ENCODE measurements at regions not wholly inside any gene's neighbourhood (a gene's known extent, or its start where the extent isn't known, plus 50 kb on each side); places are given as distances from the start of the nearest gene placed in this dataset.

DNA sequence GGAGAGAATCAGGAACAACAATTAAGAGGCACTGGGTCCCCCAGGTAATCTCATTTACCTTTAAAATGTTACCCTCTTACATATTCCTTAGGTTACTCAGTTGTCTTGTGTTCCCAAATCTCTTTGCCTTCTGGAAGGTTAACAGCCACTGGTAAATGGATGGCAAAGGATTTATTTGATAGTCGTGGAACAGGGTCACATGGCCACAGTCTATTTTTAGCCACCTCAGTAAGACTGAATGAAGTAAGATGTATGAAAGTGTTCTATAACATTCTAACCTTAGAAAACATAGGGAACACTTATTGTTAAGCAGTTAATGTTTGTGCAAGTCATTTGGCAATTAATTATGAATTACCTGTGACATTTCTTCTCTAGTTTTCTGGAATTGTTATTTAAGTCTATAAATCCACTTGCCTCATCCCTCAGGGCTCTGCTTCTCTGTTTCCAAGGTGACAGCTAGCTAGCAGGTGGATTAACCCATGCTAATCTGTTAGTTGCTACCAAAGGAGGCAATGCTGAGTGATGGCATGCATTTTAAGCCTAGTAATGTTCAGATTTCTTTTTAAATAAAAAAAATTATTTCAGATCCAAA lies 211.0 kb downstream of the PIK3C3 start:
- Histone ChIP-seq H3K27me3 (ENCODE audit: control insufficient read depth in 2 of 2, insufficient read depth in 2 of 2, low read length in 2 of 2) (no peaks in the 10 kb centered on the region), H2AFZ (ENCODE audit: low read depth, low read length) (no peak overlapping the region), H3K4me1 (ENCODE audit: control insufficient read depth, extremely low read depth, insufficient read depth, low read length) (no peaks in the 10 kb centered on the region), H3K4me2 (ENCODE audit: insufficient read depth, low read length) (no peak overlapping the region), H4K20me1 (replicated peaks; ENCODE audit: control insufficient read depth, extremely low read depth, insufficient read depth, low read length) (no peaks in the 10 kb centered on the region), H3K9me3 (replicated peaks; ENCODE audit: control insufficient read depth, insufficient read depth, low read length) (no peaks in the 10 kb centered on the region), H3K27ac (ENCODE audit: insufficient read depth, low read depth, low read length) (no peak overlapping the region), H3K9me1 (replicated peaks; ENCODE audit: control insufficient read depth, extremely low read depth, insufficient read depth, low read length) (no peaks in the 10 kb centered on the region), H3K9ac (replicated peaks; ENCODE audit: extremely low read depth, insufficient read depth, low read length) (no peak overlapping the region), H3K79me2 (ENCODE audit: control insufficient read depth, insufficient read depth, low read length) (no peaks in the 10 kb centered on the region), H3K36me3 (ENCODE audit: control insufficient read depth in 2 of 2, extremely low read depth in 1 of 2, insufficient read depth in 2 of 2, low read length in 2 of 2) (no peaks in the 10 kb centered on the region), H3K4me3 (replicated peaks in 1 of 3; ENCODE audit: insufficient read depth in 1 of 3, low read depth in 1 of 3, low read length in 3 of 3) (no peak overlapping the region)
- TF ChIP-seq POLR2A (IDR thresholded peaks at IDR 0.05; ENCODE audit: low read depth, low read length) = no peak
- TF ChIP-seq, protein P1, sequence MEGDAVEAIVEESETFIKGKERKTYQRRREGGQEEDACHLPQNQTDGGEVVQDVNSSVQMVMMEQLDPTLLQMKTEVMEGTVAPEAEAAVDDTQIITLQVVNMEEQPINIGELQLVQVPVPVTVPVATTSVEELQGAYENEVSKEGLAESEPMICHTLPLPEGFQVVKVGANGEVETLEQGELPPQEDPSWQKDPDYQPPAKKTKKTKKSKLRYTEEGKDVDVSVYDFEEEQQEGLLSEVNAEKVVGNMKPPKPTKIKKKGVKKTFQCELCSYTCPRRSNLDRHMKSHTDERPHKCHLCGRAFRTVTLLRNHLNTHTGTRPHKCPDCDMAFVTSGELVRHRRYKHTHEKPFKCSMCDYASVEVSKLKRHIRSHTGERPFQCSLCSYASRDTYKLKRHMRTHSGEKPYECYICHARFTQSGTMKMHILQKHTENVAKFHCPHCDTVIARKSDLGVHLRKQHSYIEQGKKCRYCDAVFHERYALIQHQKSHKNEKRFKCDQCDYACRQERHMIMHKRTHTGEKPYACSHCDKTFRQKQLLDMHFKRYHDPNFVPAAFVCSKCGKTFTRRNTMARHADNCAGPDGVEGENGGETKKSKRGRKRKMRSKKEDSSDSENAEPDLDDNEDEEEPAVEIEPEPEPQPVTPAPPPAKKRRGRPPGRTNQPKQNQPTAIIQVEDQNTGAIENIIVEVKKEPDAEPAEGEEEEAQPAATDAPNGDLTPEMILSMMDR (IDR thresholded peaks at IDR 0.05; ENCODE audit: extremely low read depth in 1 of 2, insufficient read depth in 1 of 2, low read depth in 1 of 2, low read length in 2 of 2) = no peak
- TF ChIP-seq EZH2 (IDR thresholded peaks at IDR 0.05; ENCODE audit: borderline replicate concordance, low read depth, low read length, severe bottlenecking) = no peak
- TF ChIP-seq JUN (IDR thresholded peaks at IDR 0.05; ENCODE audit: borderline replicate concordance, insufficient read depth, insufficient read length, low read depth) = no peak
- TF ChIP-seq MYC (IDR thresholded peaks at IDR 0.05; ENCODE audit: low read depth, low read length) = no peak
- TF ChIP-seq, protein P2, sequence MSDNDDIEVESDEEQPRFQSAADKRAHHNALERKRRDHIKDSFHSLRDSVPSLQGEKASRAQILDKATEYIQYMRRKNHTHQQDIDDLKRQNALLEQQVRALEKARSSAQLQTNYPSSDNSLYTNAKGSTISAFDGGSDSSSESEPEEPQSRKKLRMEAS (IDR thresholded peaks at IDR 0.05; ENCODE audit: insufficient read depth, insufficient read length) = no peak
- TF ChIP-seq POLR2AphosphoS5 (IDR thresholded peaks at IDR 0.05; ENCODE audit: insufficient read depth, low read depth, low read length) = no peak
- intact Hi-C loops (cut with micrococcal nuclease) = no loop called here
- no peak for FAIRE-seq
- CTCF ChIA-PET = no interaction called here
- no peak for DNase-seq (ENCODE audit: low read depth, low spot score)
- dilution Hi-C loops (cut with MboI; ENCODE audit: extremely low pct_ligation_motif_present, low sequenced_read_pairs) = no loop called here
- BruUV-seq (replicated peaks) = no TSS peak
- POLR2A ChIA-PET = no interaction called here

Data from endothelial cell of umbilical vein (primary cell).